A549 (cell line): ENCODE measurements at regions not wholly inside any gene's neighbourhood (a gene's known extent, or its start where the extent isn't known, plus 50 kb on each side); places are given as distances from the start of the nearest gene placed in this dataset.

ENCODE experiments used
- ATAC-seq, 2 experiments: fragments of 200-7000 bp in 1 of 2; fragments of >200 bp in 1 of 2; cut with Nextera tagmentation in 1 of 2; cut with Tn5 transposase in 1 of 2; 3 replicates each; pipeline versions ENCODE4 v1.8.0 to v1.9.1; 2018 to 2020; ENCODE audit warnings: mild to moderate bottlenecking in 1 of 2, moderate library complexity in 1 of 2
- CTCF ChIA-PET: fragments of 300-600 bp; sonication (Branson Sonifier 250); formaldehyde crosslinking; extraction: SDS; loops from one replicate; lab custom pipeline; 2021; ENCODE audit warnings: antibody characterized with exemption, inconsistent platforms; lab: Yijun Ruan, JAX
- POLR2A ChIA-PET: fragments of 350-600 bp; formaldehyde crosslinking; extraction: SDS; loops from one replicate; lab custom pipeline; 2021; ENCODE audit warnings: antibody characterized with exemption, inconsistent platforms; lab: Yijun Ruan, JAX
- DNase-seq, 2 experiments: peaks; one replicate each; pipeline versions ENCODE4 v3.0.0 to v3.0.0-alpha.2; 2011 to 2016; ENCODE audit warnings: low read depth in 1 of 2, low spot score in 1 of 2
- FAIRE-seq: peaks from 2 replicates; lab custom pipeline; 2011; peaks lifted over from hg19 to GRCh38; lab: Jason Lieb, UNC
- H3K27ac ChIP-seq, 2 experiments: fragments of >200 bp; sonication (Bioruptor Twin); formaldehyde crosslinking; 3 replicates each; pipeline ENCODE4 v1.5.1; 2016 to 2017
- H3K4me1 ChIP-seq: fragments of >200 bp; sonication (Bioruptor Twin); formaldehyde crosslinking; 3 replicates; pipeline ENCODE4 v1.6.1; 2016
- H3K4me2 ChIP-seq: fragments of >200 bp; sonication (Bioruptor Twin); formaldehyde crosslinking; 3 replicates; pipeline ENCODE4 v1.6.1; 2016
- H3K4me3 ChIP-seq: fragments of >200 bp; sonication (Bioruptor Twin); formaldehyde crosslinking; 3 replicates; pipeline ENCODE4 v1.5.1; 2016
- H3K9me3 ChIP-seq: fragments of >200 bp; sonication (Bioruptor Twin); formaldehyde crosslinking; 3 replicates; pipeline ENCODE4 v1.6.1; 2016
- BCL3 ChIP-seq: fragments of >200 bp; sonication (Bioruptor Twin); formaldehyde crosslinking; IDR thresholded peaks from 3 replicates; pipeline ENCODE4 v1.6.1; 2016
- BHLHE40 ChIP-seq: IDR thresholded peaks from 2 replicates; pipeline ENCODE4 v1.6.1; 2012; ENCODE audit warnings: low read depth, low read length, inconsistent platforms
- CBX2 ChIP-seq: fragments of 200-600 bp; sonication (generic); IDR thresholded peaks from 2 replicates; pipeline ENCODE4 v1.6.1; 2016; ENCODE audit warnings: low read depth, mild to moderate bottlenecking, borderline replicate concordance
- CEBPB ChIP-seq, 2 experiments: fragments of >200 bp in 1 of 2; sonication (Bioruptor Twin) in 1 of 2; formaldehyde crosslinking in 1 of 2; IDR thresholded peaks; 2 replicates each; pipeline ENCODE4 v1.6.1; 2012 to 2016
- CHD2 ChIP-seq: fragments of 150-350 bp; IDR thresholded peaks from 2 replicates; pipeline ENCODE4 v1.6.1; 2014; ENCODE audit warnings: low read length; ENCODE audit not compliant: partially characterized antibody
- E2F6 ChIP-seq: IDR thresholded peaks from 2 replicates; pipeline ENCODE4 v1.6.1; 2012; ENCODE audit warnings: low read depth, borderline replicate concordance
- EHF ChIP-seq: fragments of 250-450 bp; sonication (Bioruptor Pico); IDR thresholded peaks from 2 replicates; pipeline ENCODE4 v1.5.0; 2020; ENCODE audit warnings: mild to moderate bottlenecking
- EHMT2 ChIP-seq: fragments of 200-600 bp; sonication (generic); IDR thresholded peaks from 2 replicates; pipeline ENCODE4 v1.6.1; 2016; ENCODE audit warnings: antibody characterized with exemption, low read depth, mild to moderate bottlenecking, moderate library complexity
- FOSL2 ChIP-seq, 2 experiments: fragments of 450-650 bp in 1 of 2; fragments of >200 bp in 1 of 2; sonication (Bioruptor Twin) in 1 of 2; formaldehyde crosslinking; IDR thresholded peaks; 2 replicates each; pipeline versions ENCODE4 v1.5.0 to v1.6.1; 2016 to 2020; ENCODE audit warnings: mild to moderate bottlenecking in 1 of 2, moderate library complexity in 1 of 2
- HEYL ChIP-seq: fragments of 250-450 bp; sonication (Bioruptor Pico); IDR thresholded peaks from 2 replicates; pipeline ENCODE4 v1.8.0; 2021; ENCODE audit warnings: mild to moderate bottlenecking, moderate library complexity
- HOXA7 ChIP-seq: fragments of 250-450 bp; sonication (Bioruptor Pico); IDR thresholded peaks from 2 replicates; pipeline ENCODE4 v1.5.0; 2020; ENCODE audit warnings: mild to moderate bottlenecking, moderate library complexity
- MAFK ChIP-seq: fragments of 450-650 bp; IDR thresholded peaks from 2 replicates; pipeline ENCODE4 v1.6.1; 2014; ENCODE audit not compliant: partially characterized antibody
- NR3C1 ChIP-seq: fragments of >200 bp; sonication (Bioruptor Twin); formaldehyde crosslinking; IDR thresholded peaks from 3 replicates; pipeline ENCODE4 v1.6.1; 2017
- PHF8 ChIP-seq: fragments of 200-600 bp; sonication (generic); IDR thresholded peaks from 2 replicates; pipeline ENCODE4 v1.6.1; 2016; ENCODE audit warnings: low read depth, mild to moderate bottlenecking, antibody characterized with exemption, moderate library complexity, borderline replicate concordance
- POLR2A ChIP-seq: IDR thresholded peaks from 2 replicates; pipeline ENCODE4 v1.6.1; 2012; ENCODE audit warnings: mild to moderate bottlenecking, low read length
- SMC3 ChIP-seq: fragments of >200 bp; sonication (Bioruptor Twin); formaldehyde crosslinking; IDR thresholded peaks from 3 replicates; pipeline ENCODE4 v1.6.1; 2018; ENCODE audit warnings: inconsistent platforms
- TFCP2L1 ChIP-seq: fragments of 250-450 bp; sonication (Bioruptor Pico); IDR thresholded peaks from 2 replicates; pipeline ENCODE4 v1.5.0; 2021; ENCODE audit warnings: mild to moderate bottlenecking
- TP53 ChIP-seq: fragments of 250-450 bp; sonication (Bioruptor Pico); IDR thresholded peaks from 2 replicates; pipeline ENCODE4 v1.5.0; 2021; ENCODE audit warnings: mild to moderate bottlenecking, moderate library complexity
- USF2 ChIP-seq: fragments of 450-650 bp; IDR thresholded peaks from 2 replicates; pipeline ENCODE4 v1.6.1; 2014; ENCODE audit warnings: antibody characterized with exemption
- ZNF302 ChIP-seq: fragments of 250-450 bp; sonication (Bioruptor Pico); IDR thresholded peaks from 2 replicates; pipeline ENCODE4 v1.9.0; 2021; ENCODE audit warnings: inconsistent platforms, mild to moderate bottlenecking, moderate library complexity
- WGBS: methylation state at CpG from one replicate; pipeline ENCODE4 v1.1.6; 2017; ENCODE audit errors: missing lambda C conversion rate; 5-methylcytosine and 5-hydroxymethylcytosine counted together
- TF ChIP-seq, protein P1 (sequence below): fragments of 200-600 bp; sonication (generic); IDR thresholded peaks from 2 replicates; pipeline ENCODE4 v1.6.1; 2016; ENCODE audit warnings: antibody characterized with exemption, mild to moderate bottlenecking, moderate library complexity

- TF ChIP-seq BHLHE40 = no peak
- TF ChIP-seq MAFK = peak; percentile 71
- TF ChIP-seq, all 56 proteins: peak for 1
- no peak overlapping the region for H3K4me2 ChIP-seq
- no peak overlapping the region for H3K27ac ChIP-seq
- ATAC-seq (no peak), FAIRE-seq (peak; percentile 46), DNase-seq (no peak)
- ChIA-PET POLR2A (no interaction called here), CTCF (no interaction called here)
- H3K4me1 ChIP-seq = no peaks in the 10 kb centered on the region
- 47% methylated on average over 2 of the region's 2 CpGs for WGBS
- no peak overlapping the region for H3K4me3 ChIP-seq
- H3K9me3 ChIP-seq = peaks cover 23% of the 10 kb centered on the region
Observed at GRCh38 chr2:56703001-56703400, 519.2 kb downstream of the CCDC85A start.

- no peak for DNase-seq
- ChIA-PET CTCF (interaction anchor here (1.0 to 1.4 kb wide), 3 partner anchors 10 to 44 kb away, joined by 3 to 4 read pairs (median 4); no protein-coding TSS in a partner anchor), POLR2A (no interaction called here)
- TF ChIP-seq FOSL2 (IDR thresholded peaks at IDR 0.05) (no peak), FOSL2 (CRISPR knock-in tag; IDR thresholded peaks at IDR 0.05) (no peak), BCL3 (no peak), SMC3 (no peak), CBX2 (no peak), EHF (no peak), CEBPB (IDR thresholded peaks at IDR 0.05) (no peak), POLR2A (no peak), E2F6 (no peak), HOXA7 (CRISPR knock-in tag) (no peak), ZNF302 (CRISPR knock-in tag) (no peak), USF2 (no peak)
- TF ChIP-seq, protein P1, sequence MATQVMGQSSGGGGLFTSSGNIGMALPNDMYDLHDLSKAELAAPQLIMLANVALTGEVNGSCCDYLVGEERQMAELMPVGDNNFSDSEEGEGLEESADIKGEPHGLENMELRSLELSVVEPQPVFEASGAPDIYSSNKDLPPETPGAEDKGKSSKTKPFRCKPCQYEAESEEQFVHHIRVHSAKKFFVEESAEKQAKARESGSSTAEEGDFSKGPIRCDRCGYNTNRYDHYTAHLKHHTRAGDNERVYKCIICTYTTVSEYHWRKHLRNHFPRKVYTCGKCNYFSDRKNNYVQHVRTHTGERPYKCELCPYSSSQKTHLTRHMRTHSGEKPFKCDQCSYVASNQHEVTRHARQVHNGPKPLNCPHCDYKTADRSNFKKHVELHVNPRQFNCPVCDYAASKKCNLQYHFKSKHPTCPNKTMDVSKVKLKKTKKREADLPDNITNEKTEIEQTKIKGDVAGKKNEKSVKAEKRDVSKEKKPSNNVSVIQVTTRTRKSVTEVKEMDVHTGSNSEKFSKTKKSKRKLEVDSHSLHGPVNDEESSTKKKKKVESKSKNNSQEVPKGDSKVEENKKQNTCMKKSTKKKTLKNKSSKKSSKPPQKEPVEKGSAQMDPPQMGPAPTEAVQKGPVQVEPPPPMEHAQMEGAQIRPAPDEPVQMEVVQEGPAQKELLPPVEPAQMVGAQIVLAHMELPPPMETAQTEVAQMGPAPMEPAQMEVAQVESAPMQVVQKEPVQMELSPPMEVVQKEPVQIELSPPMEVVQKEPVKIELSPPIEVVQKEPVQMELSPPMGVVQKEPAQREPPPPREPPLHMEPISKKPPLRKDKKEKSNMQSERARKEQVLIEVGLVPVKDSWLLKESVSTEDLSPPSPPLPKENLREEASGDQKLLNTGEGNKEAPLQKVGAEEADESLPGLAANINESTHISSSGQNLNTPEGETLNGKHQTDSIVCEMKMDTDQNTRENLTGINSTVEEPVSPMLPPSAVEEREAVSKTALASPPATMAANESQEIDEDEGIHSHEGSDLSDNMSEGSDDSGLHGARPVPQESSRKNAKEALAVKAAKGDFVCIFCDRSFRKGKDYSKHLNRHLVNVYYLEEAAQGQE = no peak
- Histone ChIP-seq H3K4me3 (no peak overlapping the region), H3K4me2 (no peak overlapping the region), H3K9me3 (0 out of 3 replicates have a peak, but pooled peaks cover 2% of the 10 kb centered on the region), H3K27ac (no peak overlapping the region), H3K4me1 (no peaks in the 10 kb centered on the region)
- no peak for ATAC-seq
- peak; percentile 65 for FAIRE-seq
- 16% methylated on average over 2 of the region's 2 CpGs for WGBS
Observed at GRCh38 chr2:56705713-56706112, 521.9 kb downstream of the CCDC85A start.

DNA sequence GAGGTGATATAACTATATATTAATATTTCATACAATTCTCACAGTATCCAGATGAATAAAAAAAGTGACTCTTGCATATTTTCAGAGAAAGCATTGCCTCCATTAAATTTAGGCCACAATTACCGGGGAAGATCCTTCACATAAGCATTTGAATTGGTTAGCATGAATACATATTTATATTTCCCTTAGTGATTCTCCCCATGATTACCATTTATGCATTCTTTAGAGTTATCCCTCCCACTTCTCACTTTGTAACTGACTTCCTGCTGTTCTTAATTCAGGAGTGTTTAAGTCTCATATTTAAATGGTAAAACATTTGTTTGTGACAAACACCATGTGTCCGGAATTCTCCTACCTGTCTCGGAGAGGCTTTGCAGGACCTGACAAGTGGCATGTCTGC is 523.4 kb downstream of the CCDC85A start:
- CTCF ChIA-PET = no interaction called here
- DNase-seq = no peak
- Histone ChIP-seq H3K4me2 (no peak overlapping the region), H3K4me3 (no peak overlapping the region), H3K9me3 (no peaks in the 10 kb centered on the region), H3K27ac (no peak overlapping the region), H3K4me1 (no peaks in the 10 kb centered on the region)
- FAIRE-seq = no peak
- WGBS = 73% methylated on average over 3 of the region's 3 CpGs
- POLR2A ChIA-PET = no interaction called here
- TF ChIP-seq TFCP2L1 (CRISPR knock-in tag) (no peak), EHMT2 (no peak), EHF (no peak), CHD2 (no peak), HEYL (CRISPR knock-in tag) (no peak), MAFK (no peak), TP53 (no peak), PHF8 (no peak), NR3C1 (no peak), USF2 (no peak)
- no peak for ATAC-seq
